GM21576 (cell line): ENCODE measurements at regions not wholly inside any gene's neighbourhood (a gene's known extent, or its start where the extent isn't known, plus 50 kb on each side); places are given as distances from the start of the nearest gene placed in this dataset.

Source experiments
- ATAC-seq: cut with Tn5 transposase; IDR thresholded peaks from one replicate; pipeline ENCODE4 v1.9.1; 2021; ENCODE audit warnings: mild to moderate bottlenecking, moderate library complexity; ENCODE audit not compliant: unreplicated experiment

DNA sequence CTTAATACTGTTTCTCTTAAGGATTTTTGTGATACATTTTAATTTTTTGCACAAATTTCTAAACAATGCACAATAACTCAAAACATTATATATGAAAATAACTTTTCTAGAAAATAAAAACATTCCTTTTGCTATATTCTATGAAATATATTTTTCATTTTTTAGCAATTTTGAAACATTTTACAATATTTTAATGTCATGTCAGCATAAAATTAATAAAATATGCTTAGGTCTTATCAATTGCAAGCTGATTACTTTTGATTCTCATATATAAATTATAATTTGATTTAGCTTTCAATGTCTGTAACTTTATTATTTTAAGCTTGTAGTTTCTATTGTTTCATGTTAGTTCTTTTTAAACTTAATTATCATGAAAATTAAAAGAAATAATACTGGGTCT is 898.7 kb downstream of the TMEM182 start:
- ATAC-seq, result no peak

DNA sequence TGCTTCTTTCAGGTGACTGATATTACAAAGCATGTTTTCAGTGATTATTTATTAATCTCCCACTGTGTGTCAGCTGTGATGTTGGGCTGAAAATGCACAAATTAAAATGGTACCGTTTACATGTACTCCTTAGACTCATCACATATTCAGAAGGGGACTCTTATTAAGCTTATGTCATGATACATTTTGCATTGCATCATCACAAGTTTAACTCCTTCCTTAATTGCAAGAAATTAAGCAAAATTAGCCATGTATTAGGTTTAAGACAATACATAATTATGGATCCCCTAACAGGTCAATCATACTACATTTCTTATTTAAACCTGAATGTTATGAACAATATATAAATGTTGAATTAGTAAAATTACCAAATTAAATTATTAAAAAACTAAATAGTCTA is 899.1 kb downstream of the TMEM182 start:
- ATAC-seq, result no peak

DNA sequence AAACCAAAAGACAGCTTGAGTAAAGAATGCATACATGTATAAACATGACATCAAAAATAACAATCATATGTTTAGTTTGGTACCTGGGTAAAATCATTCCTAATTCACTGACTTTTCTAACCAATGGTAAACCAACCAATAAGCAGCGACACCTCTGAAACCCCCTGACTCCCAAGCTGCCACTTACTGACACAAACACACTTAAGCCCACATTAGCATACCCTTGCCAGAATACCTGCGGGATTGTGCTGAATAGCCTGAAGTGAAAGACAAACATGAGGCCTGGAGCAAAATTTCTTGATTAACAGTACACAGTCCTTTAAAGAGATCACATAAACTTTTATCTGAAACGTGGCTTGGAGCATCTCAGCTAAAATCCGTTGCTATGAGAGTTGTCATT is 902.9 kb downstream of the TMEM182 start:
- ATAC-seq, result no peak

- no peak for ATAC-seq
Measured at GRCh38 chr2:103667335-103667884, 905.6 kb downstream of the TMEM182 start.

GRCh38 chr2:103669531-103669930 is 907.7 kb downstream of the TMEM182 start:
- no peak for ATAC-seq
